HG02763 (cell line): ENCODE measurements at regions not wholly inside any gene's neighbourhood (a gene's known extent, or its start where the extent isn't known, plus 50 kb on each side); places are given as distances from the start of the nearest gene placed in this dataset.

Source experiments
- ATAC-seq: cut with Tn5 transposase; IDR thresholded peaks from one replicate; pipeline ENCODE4 v1.9.1; 2021; ENCODE audit warnings: mild to moderate bottlenecking, moderate library complexity; ENCODE audit not compliant: unreplicated experiment

DNA sequence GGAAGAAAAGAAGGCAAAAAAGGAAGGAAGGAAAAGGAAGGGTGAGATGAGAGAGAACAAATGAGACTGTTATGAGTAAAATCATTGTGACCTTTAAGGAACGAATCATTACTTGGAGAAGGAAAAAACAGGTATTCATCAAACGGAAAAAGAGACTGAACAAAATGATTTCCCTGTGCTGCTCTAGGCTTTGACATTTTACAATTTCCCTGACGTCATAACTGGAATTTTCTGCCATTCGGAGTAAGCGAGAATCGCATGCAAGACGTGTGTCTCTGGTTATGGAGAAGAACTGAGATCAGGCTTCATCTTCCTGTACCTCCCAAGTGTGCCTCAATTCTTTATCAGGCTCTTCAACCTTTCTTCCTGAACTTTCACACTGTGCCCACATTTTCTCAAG lies 534.7 kb upstream of the KLHL29 start:
- no peak for ATAC-seq

- ATAC-seq, result no peak
These were observed 530.4 kb upstream of the KLHL29 start for GRCh38 chr2:22854588-22854987.

DNA sequence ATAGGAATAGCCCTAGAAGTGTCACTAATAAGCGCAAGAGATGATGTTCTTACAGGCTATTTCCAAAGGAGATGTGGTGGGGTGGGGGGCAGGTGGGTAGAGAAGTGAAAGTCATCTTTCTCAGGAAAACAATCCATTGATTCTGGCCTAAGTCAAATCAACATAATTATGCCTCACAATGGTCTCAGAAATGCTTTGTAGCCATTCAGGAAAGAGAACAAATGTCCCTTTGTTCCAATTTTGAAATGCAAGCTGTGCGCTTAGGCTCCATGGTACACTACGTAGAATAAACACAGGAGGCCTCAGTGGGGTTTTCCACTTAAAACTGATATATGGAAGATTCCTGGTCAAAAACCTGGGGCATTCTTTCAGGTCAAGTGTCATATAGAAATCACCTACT lies 529.9 kb upstream of the KLHL29 start:
- ATAC-seq, result no peak

DNA sequence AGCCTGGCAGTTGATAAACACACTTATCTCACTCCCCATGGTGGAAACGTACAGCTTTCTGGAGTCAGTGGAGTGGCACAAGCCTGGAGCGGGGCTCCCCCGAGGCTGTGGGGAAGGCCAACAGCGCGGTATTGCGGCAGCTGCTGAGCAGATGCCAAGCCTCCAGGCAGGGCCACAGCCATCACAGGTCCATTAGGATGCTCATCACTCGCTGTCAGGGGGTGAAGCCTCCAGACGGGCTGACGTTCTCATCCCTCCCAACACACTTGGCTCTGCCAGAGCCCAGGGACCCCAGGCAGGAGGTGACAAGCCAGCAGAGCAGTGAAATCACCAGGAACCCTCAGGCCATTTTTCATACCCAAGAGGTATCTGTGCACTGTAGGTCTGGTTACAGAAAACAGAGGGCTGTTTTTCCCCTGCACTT lies 529.2 kb upstream of the KLHL29 start:
- no peak for ATAC-seq

DNA sequence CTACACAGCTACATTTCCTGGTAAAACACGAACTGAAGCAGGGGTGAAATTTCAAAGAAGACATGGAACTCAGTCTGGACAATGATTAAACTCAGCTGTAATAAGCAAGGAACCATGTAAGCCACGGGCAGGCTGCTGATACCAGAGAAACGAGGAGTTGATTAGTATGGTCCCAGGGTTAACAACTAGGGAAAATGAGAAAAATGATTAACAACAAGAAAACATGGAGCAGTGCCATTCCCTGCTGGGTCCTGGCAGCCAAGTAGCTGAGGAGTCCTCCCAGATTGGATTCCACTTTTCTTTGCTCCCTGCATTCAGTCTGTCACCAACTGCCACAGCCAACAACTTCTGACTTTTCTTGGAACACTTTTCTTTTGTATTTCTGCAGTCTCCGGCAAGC lies 517.0 kb upstream of the KLHL29 start:
- no peak for ATAC-seq

DNA sequence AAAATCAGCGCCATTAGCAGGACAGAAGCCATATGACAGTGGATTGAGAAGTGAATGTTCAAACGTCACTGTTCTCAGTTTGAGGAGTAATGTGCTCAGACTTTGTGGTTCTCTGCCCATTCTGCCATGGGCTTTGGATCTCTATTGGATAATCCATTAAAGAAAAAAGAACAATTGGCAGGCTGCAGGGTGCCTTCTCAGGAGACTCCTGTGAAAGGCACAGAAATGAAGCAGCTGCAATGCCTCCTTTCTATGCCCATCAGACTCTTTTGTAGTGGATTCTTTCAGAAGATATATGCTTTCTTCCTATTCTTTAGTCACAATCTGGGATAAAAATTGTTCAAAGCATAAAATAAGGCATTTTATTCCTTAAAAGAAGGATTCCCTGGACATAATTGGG lies 506.9 kb upstream of the KLHL29 start:
- ATAC-seq, result no peak

DNA sequence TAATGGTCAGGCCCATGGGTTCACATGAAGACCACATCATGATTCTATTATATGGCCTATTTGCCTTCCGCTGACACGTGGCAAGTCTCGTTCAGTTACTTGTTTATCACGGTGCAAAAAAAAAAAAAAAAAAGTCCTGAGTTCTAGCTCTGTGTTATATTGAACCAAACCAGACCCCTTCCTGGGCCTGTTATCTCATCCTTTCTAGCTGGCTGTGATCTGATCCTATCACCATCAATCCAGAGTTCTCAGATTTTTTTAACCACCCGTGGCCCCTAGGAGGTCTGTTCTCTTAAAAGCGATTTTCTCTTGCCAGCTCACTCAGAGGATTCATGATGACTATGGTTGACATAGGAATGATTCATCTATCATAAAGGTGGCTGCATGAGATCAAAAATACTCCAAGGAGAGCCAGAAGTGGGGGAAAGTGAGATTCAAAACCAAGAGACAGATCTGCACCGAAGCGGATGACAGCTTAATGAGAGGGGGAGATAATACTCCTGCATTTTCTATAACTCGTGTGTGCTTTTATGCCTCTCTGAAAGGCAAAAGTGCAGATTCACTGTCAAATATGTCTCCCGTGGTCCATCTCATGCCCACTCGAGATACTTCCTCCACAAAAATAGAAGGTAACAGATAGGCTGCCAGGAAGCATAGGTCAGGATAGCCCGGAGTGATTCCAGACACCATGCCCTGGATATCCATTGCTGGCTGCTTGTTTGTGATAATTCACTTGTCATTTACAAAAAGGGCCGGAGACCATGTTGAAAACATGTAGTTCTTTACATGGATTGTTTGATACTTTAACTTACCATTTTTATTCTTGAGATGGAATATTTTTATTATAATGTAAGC lies 505.7 kb upstream of the KLHL29 start:
- ATAC-seq, result no peak

GRCh38 chr2:22880161-22880560 lies 504.8 kb upstream of the KLHL29 start:
- ATAC-seq, result no peak

GRCh38 chr2:22882011-22882410 lies 503.0 kb upstream of the KLHL29 start:
- ATAC-seq, result no peak

DNA sequence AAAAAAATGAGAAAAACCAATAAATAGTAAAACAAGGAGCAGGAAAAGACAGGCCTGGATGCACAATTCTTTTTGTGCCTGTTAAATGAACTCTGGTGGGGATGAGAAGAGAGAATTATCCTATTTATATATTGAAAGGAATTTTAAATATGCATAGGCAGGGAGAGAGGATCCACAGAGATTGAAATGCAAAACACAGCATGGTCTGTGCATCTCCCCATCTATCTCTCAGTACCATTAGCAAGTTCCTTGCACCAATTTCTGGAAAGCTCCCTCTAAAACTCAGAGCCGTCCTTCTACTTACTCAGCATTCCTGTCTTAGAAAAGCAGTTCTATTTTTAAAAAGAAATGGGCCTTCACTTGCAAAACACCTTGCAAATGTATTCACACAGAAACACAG lies 502.3 kb upstream of the KLHL29 start:
- no peak for ATAC-seq

DNA sequence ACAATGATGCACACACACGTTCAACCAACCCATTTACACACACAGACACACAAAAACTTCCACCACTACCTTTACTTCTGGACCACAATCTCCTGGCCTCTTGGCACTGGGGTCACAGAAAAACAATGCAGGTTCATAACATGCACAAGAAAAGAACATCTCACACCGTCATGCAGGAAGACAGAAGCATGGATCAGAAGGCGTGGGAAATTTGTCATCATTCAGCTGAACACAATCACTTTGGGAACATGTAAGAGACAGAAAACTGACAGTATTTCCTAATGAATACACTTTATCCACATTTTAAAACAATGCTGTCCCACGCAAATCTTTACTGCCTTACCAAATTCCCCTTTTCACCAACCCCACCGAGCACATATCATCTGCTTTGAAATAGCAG lies 501.9 kb upstream of the KLHL29 start:
- no peak for ATAC-seq

DNA sequence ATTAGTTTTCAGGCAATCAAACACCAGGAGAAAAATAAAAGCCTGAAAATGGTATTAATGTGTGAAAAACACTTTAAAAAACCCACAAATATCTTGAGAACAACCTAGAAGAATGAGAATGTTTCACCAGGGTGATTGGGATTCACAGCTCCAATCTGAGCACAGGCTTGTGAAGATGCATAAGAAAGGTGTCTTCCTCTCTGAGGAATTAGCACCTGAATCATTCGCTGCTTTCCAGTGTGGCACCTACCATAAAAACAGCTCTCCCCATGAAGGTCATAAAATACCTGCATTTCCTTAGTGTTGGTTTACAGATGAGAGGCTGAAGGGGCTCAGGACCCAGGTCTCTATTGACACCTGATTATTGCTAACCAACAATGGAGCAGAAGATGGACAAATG lies 499.7 kb upstream of the KLHL29 start:
- ATAC-seq, result no peak

DNA sequence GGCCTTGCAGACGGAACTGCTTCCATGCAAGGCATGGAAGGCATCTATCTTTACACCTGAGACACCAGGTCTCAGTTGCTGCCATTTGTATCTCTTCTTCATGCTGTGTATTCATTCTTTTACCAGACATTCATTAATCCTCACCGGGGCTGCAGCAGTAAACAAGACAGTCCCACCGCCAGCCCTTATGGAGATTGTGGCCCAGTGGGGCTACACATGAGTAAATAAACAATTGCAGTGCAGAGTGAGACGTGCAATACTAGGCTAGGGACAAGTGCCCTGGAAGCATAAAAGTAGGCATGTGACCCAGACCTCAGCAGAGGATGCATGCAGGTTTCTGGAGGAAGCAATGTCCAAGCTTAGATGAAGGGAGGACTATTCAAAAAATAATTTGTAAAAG lies 497.6 kb upstream of the KLHL29 start:
- no peak for ATAC-seq

DNA sequence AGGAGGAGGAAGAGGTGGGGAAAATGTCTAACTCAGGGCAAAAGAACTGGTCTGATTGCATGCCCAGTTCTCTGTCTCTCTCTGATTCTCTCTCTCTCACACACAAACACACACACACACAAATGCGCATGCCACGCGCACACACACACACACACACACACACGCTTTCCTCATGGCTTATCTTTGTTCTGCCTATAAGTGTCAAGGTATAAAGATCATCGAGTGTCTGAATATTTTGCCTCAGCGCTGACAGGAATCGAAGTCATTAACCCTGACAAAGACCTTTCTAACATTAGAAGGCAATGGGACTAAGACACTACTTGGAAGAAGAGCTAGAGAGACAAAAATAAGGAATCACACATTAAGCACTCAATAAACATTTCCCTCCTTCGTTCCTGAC lies 497.1 kb upstream of the KLHL29 start:
- ATAC-seq, result no peak

- ATAC-seq, result no peak
These were observed 494.8 kb upstream of the KLHL29 start for GRCh38 chr2:22890132-22890531.

- ATAC-seq, result no peak
These were observed 491.0 kb upstream of the KLHL29 start for GRCh38 chr2:22893761-22894517.

DNA sequence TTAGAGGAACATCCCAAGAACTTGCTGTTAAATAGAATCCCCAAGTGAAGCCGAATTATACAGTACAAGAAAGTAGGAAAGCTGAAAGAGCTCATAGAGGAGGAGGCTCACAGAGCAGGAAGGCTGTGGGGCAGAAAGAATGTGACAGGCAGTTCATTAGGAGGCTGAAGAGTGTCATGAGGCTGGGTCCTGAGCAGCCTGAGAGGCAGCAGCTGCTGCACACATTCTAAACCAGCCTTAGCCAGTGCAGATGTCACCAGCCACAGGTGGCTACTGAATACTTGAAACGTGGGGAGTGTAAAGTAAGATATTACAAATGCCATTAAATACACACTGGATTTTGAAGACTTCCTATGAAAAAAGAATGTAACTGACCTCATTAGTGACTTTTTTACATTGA lies 490.2 kb upstream of the KLHL29 start:
- no peak for ATAC-seq

- ATAC-seq, result no peak
These were observed 487.6 kb upstream of the KLHL29 start for GRCh38 chr2:22897428-22897827.

DNA sequence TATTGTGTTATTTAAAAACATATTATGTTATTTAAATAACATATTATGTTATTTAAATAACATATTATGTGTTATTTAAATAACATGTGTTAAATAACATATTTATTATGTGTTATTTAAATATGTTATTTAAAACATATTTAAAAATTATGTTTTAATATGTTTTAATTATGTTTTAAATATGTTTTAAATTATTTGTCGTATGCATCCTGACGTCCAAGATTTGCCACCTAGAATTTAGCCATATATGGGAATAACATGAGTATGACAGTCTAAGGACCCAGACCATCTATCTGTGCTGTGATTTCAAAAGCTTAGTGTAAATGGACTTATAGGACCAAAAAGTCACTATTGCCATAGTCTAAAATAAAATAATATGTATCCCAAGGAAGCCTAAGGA lies 484.3 kb upstream of the KLHL29 start:
- ATAC-seq, result no peak

DNA sequence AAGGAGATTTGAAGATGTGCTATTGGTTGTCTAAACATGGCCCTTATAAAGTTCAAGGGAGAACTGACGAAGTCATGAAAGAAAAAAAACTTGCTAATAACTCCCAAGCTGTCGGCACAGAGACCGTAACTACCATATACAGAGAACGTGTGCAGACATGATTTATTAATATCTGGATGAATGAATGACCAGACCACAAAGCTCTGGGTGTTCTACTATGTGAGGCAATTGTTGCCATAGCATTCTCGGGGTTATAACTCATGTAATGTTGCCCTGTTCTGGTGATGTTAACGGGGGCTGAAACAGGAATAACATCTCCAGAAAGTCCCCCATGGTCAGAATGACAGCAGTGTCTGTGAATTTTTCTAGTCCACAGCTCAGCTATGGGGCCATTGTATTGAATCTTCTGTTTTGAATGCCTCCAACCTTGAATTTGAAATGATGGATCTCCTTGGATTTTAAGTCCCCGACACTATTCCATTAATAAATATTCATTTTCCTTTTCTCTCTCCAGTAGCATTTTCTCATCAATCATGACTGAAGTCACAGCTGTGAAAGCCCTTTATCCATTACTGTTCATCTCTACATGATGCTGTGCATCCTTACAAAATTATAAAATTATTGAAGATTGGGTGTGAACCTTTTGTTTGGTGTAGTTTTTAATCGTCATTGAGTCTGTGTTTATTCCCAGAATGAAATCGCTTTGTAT lies 483.4 kb upstream of the KLHL29 start:
- ATAC-seq, result no peak

DNA sequence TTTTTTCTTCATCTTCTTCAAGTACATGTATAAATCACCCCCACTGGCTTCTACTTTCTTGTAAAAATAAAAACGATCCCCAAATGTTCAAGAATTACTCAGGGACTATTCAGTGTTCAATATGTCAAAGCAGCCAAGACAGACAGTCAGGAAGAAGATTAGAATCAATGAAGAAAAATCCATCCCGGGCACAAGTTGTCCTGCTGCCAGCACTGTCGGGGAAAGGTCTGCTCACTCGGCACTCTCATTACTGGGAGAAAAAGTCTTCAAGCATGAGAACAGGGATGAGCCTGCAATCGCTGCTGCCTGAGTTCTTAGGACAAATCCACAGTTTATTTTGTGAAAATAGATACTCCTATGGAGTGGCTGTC lies 482.8 kb upstream of the KLHL29 start:
- ATAC-seq, result no peak

- no peak for ATAC-seq
These were observed 482.3 kb upstream of the KLHL29 start for GRCh38 chr2:22902662-22903165.
